Activated CD4-positive, alpha-beta T cell treated with anti-CD3 and anti-CD28 coated beads for 36 hours (primary cell): ENCODE measurements at regions not wholly inside any gene's neighbourhood (a gene's known extent, or its start where the extent isn't known, plus 50 kb on each side); places are given as distances from the start of the nearest gene placed in this dataset.

Experiments
- ATAC-seq: fragments of 200-7000 bp; cut with Tn5 transposase; one replicate; pipeline ENCODE4 v1.10.0; 2021; ENCODE audit warnings: mild to moderate bottlenecking, moderate library complexity
- CTCF ChIA-PET: fragments of 350-600 bp; sonication (Branson Sonifier 250); formaldehyde crosslinking; loops from one replicate; lab custom pipeline; 2021; ENCODE audit warnings: antibody characterized with exemption; lab: Charles Lee
- POLR2A ChIA-PET: fragments of 350-600 bp; sonication (Branson Sonifier 250); formaldehyde crosslinking; loops from one replicate; lab custom pipeline; 2021; ENCODE audit warnings: antibody characterized with exemption, inconsistent platforms; lab: Charles Lee
- DNase-seq: peaks from one replicate; pipeline ENCODE4 v3.0.0-alpha.2; 2020
- H3K27ac Mint-ChIP-seq: one replicate; pipeline ENCODE4 v1.8.0; 2021; ENCODE audit warnings: mixed read lengths
- H3K27me3 Mint-ChIP-seq: one replicate; pipeline ENCODE4 v1.8.0; 2021; ENCODE audit warnings: mixed read lengths
- H3K36me3 Mint-ChIP-seq: one replicate; pipeline ENCODE4 v1.8.0; 2021; ENCODE audit warnings: low read depth, mixed read lengths
- H3K4me1 Mint-ChIP-seq: one replicate; pipeline ENCODE4 v1.8.0; 2021; ENCODE audit warnings: mixed read lengths
- H3K4me3 Mint-ChIP-seq: one replicate; pipeline ENCODE4 v1.8.0; 2021; ENCODE audit warnings: mild to moderate bottlenecking, moderate library complexity, mixed read lengths
- H3K9me3 Mint-ChIP-seq: one replicate; pipeline ENCODE4 v1.8.0; 2021; ENCODE audit warnings: low read depth, mixed read lengths
- intact Hi-C, 2 experiments: fragments of 100-400 bp; cut with DNase I in 1 of 2; cut with micrococcal nuclease in 1 of 2; formaldehyde crosslinking; loops; one replicate each; pipeline versions ENCODE4 v1.14.2 to v1.15.1; 2022 to 2024; cut with DNase I, micrococcal nuclease

- DNase-seq: no peak
- peaks cover 2% of the 10 kb centered on the region for H3K4me1 Mint-ChIP-seq
- H3K4me3 Mint-ChIP-seq: no peak overlapping the region
- H3K27me3 Mint-ChIP-seq: no peaks in the 10 kb centered on the region
- intact Hi-C loops: no loop called here
- no peaks in the 10 kb centered on the region for H3K9me3 Mint-ChIP-seq
- POLR2A ChIA-PET: no interaction called here
- ATAC-seq: no peak
- CTCF ChIA-PET: no interaction called here
- no peaks in the 10 kb centered on the region for H3K36me3 Mint-ChIP-seq
- no peak overlapping the region for H3K27ac Mint-ChIP-seq
These were observed 124.3 kb upstream of the KLF6 start for GRCh38 chr10:3909339-3909738.

- Mint-ChIP-seq H3K4me1 (peaks cover 5% of the 10 kb centered on the region), H3K9me3 (no peaks in the 10 kb centered on the region), H3K27ac (no peak overlapping the region), H3K36me3 (no peaks in the 10 kb centered on the region), H3K4me3 (no peak overlapping the region), H3K27me3 (no peaks in the 10 kb centered on the region)
- CTCF ChIA-PET: no interaction called here
- intact Hi-C loops: no loop called here
- DNase-seq (no peak), ATAC-seq (no peak)
- POLR2A ChIA-PET: no interaction called here
These were observed 123.2 kb upstream of the KLF6 start for GRCh38 chr10:3908183-3908582.

GRCh38 chr10:3907514-3907913 is 122.5 kb upstream of the KLF6 start:
- POLR2A ChIA-PET: no interaction called here
- intact Hi-C loops: no loop called here

DNA sequence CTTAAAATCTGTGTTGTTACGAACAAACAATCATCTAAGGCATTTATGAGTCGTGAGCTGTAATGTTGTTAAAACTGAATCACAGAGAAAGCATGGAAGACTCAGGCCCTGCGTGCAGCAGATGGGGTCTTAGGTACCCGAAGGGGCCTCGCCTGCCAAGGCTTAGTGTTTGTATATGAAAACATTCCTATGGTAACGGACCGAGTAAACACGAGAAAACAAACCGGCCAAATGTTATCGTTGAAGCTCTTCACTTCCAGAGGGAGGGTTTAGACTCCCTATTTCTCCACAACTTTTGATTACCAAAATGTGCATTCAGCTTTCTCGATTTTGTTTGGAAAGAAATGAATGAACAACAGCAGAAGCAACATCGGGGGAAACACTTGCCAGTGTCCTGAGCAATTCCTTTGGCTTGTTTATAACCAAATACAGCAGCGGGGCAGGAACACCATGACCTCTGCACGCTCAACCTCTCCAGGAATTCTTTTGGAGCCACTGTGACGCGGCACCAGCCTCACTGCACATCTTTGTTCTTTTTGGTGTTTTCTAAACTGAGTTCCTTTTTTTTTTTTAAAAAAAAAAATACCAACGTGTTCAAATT is 121.6 kb upstream of the KLF6 start:
- ChIA-PET POLR2A (no interaction called here), CTCF (interaction anchor here (0.5 to 0.6 kb wide), 3 partner anchors 14 to 1640 kb away, joined by 3 to 4 read pairs (median 3); no protein-coding TSS in a partner anchor)
- no peak for ATAC-seq

More at GRCh38 chr10:3907514-3907913, 122.5 kb upstream of the KLF6 start:
- Mint-ChIP-seq H3K4me1 (peaks cover 12% of the 10 kb centered on the region), H3K36me3 (no peaks in the 10 kb centered on the region), H3K27ac (no peak overlapping the region), H3K27me3 (no peaks in the 10 kb centered on the region), H3K4me3 (no peak overlapping the region), H3K9me3 (no peaks in the 10 kb centered on the region)
- DNase-seq (no peak), ATAC-seq (no peak)
- CTCF ChIA-PET: interaction anchor here (0.6 kb wide), 2 partner anchors 13 to 97 kb away, joined by 3 read pairs; no protein-coding TSS in a partner anchor

GRCh38 chr10:3904419-3904960 is 119.5 kb upstream of the KLF6 start:
- ChIA-PET CTCF (no interaction called here), POLR2A (no interaction called here)
- no peaks in the 10 kb centered on the region for H3K9me3 Mint-ChIP-seq
- H3K27me3 Mint-ChIP-seq: no peaks in the 10 kb centered on the region
- no peak overlapping the region for H3K4me3 Mint-ChIP-seq
- no peak for ATAC-seq
- H3K36me3 Mint-ChIP-seq: no peaks in the 10 kb centered on the region
- peak overlapping the region; percentile 52 for H3K27ac Mint-ChIP-seq
- DNase-seq: no peak
- H3K4me1 Mint-ChIP-seq: peaks cover 25% of the 10 kb centered on the region
- intact Hi-C loops: loop anchor here in 1 of 2 experiments (5.0 kb wide), 1 partner anchor 38 kb away; no protein-coding TSS in a partner anchor

More for the DNA sequence above, 121.6 kb upstream of the KLF6 start:
- DNase-seq: no peak
- Mint-ChIP-seq H3K9me3 (no peaks in the 10 kb centered on the region), H3K4me1 (peaks cover 21% of the 10 kb centered on the region), H3K27ac (peak overlapping the region; percentile 25), H3K4me3 (no peak overlapping the region), H3K27me3 (no peaks in the 10 kb centered on the region), H3K36me3 (no peaks in the 10 kb centered on the region)
- intact Hi-C loops: no loop called here

- Mint-ChIP-seq H3K4me3 (no peak overlapping the region), H3K9me3 (no peaks in the 10 kb centered on the region), H3K4me1 (peaks cover 25% of the 10 kb centered on the region), H3K36me3 (no peaks in the 10 kb centered on the region), H3K27me3 (no peaks in the 10 kb centered on the region), H3K27ac (peak overlapping the region; percentile 76)
- ATAC-seq (peak; percentile 42), DNase-seq (no peak)
- CTCF ChIA-PET: no interaction called here
- intact Hi-C loops: loop anchor here in 1 of 2 experiments (5.0 kb wide), 1 partner anchor 39 kb away; no protein-coding TSS in a partner anchor
- POLR2A ChIA-PET: interaction anchor here (0.7 to 1.0 kb wide), 2 partner anchors 11 to 117 kb away, joined by 3 to 4 read pairs; no protein-coding TSS in a partner anchor
These were observed 117.9 kb upstream of the KLF6 start for GRCh38 chr10:3902809-3903410.

GRCh38 chr10:3902054-3902808 is 117.2 kb upstream of the KLF6 start:
- ATAC-seq (peak; percentile 48), DNase-seq (peak; percentile 55)
- ChIA-PET CTCF (interaction anchor here (0.6 kb wide), 1 partner anchor 32 kb away, joined by 3 read pairs; no protein-coding TSS in a partner anchor), POLR2A (interaction anchor here (0.7 to 1.0 kb wide), 2 partner anchors 12 to 117 kb away, joined by 3 to 4 read pairs; no protein-coding TSS in a partner anchor)
- no peaks in the 10 kb centered on the region for H3K9me3 Mint-ChIP-seq
- peak overlapping the region; percentile 78 for H3K27ac Mint-ChIP-seq
- H3K36me3 Mint-ChIP-seq: no peaks in the 10 kb centered on the region
- no peak overlapping the region for H3K4me3 Mint-ChIP-seq
- no peaks in the 10 kb centered on the region for H3K27me3 Mint-ChIP-seq
- intact Hi-C loops: loop anchor here in 1 of 2 experiments (5.0 kb wide), 1 partner anchor 40 kb away; no protein-coding TSS in a partner anchor
- peaks cover 25% of the 10 kb centered on the region for H3K4me1 Mint-ChIP-seq

GRCh38 chr10:3901370-3901769 is 116.4 kb upstream of the KLF6 start:
- peak overlapping the region; percentile 78 for H3K27ac Mint-ChIP-seq
- no peaks in the 10 kb centered on the region for H3K9me3 Mint-ChIP-seq
- peak; percentile 27 for ATAC-seq
- H3K36me3 Mint-ChIP-seq: no peaks in the 10 kb centered on the region
- no peak overlapping the region for H3K4me3 Mint-ChIP-seq
- intact Hi-C loops: loop anchor here in 1 of 2 experiments (2.0 to 5.0 kb wide), 2 partner anchors 27 to 41 kb away; no protein-coding TSS in a partner anchor
- DNase-seq: peak; percentile 33
- POLR2A ChIA-PET: no interaction called here
- CTCF ChIA-PET: interaction anchor here (0.6 kb wide), 1 partner anchor 31 kb away, joined by 3 read pairs; no protein-coding TSS in a partner anchor
- H3K4me1 Mint-ChIP-seq: peaks cover 26% of the 10 kb centered on the region
- no peaks in the 10 kb centered on the region for H3K27me3 Mint-ChIP-seq

DNA sequence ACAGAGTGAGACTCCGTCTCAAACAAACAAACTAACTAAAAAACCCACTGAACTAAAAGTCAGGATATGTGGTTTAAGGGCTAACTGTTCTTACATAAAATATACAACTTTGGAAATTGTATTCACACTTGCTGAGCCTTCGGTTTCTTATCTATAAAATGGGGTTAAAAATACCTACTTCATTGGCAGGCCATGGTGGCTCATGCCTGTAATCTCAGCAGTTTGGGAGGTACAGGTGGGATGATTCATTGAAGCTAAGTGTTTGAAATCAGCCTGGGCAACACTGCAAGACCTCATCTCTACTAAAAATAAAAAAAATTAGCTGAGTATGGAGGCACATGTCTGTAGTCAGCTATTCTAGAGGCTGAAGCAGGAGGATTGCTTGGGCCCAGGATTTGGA is 115.4 kb upstream of the KLF6 start:
- CTCF ChIA-PET: interaction anchor here (0.7 kb wide), 1 partner anchor 101 kb away, joined by 4 read pairs; no protein-coding TSS in a partner anchor
- Mint-ChIP-seq H3K4me3 (no peak overlapping the region), H3K36me3 (no peaks in the 10 kb centered on the region), H3K27me3 (no peaks in the 10 kb centered on the region), H3K27ac (no peak overlapping the region), H3K9me3 (no peaks in the 10 kb centered on the region), H3K4me1 (peaks cover 26% of the 10 kb centered on the region)
- peak; percentile 36 for ATAC-seq
- DNase-seq: no peak
- intact Hi-C loops: loop anchor here in 1 of 2 experiments (2.0 to 5.0 kb wide), 2 partner anchors 26 to 42 kb away; no protein-coding TSS in a partner anchor
- POLR2A ChIA-PET: no interaction called here

DNA sequence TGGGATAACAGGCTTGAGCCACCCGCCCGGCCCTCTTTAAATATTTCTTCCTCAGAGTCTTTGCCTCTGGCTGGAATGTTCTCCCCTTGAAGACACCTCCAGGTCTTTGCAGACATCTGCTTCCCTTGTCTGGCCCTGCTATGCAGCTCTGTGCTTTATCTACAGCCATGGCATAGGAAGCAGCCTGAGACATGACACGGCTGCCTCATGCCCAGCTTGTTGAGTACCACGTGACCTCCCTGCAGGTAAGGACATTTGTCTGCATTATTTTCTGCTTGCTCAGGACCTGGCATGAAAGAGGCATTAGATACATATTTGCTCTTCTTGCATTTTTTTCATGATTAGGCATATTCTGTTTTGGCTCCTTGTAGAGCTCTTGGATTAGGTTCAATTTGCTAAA is 113.8 kb upstream of the KLF6 start:
- no peak overlapping the region for H3K4me3 Mint-ChIP-seq
- no peaks in the 10 kb centered on the region for H3K9me3 Mint-ChIP-seq
- no peaks in the 10 kb centered on the region for H3K27me3 Mint-ChIP-seq
- ChIA-PET POLR2A (no interaction called here), CTCF (interaction anchor here (0.6 kb wide), 2 partner anchors 19 to 155 kb away, joined by 3 to 4 read pairs; no protein-coding TSS in a partner anchor)
- DNase-seq: no peak
- intact Hi-C loops: no loop called here
- peaks cover 34% of the 10 kb centered on the region for H3K4me1 Mint-ChIP-seq
- no peak overlapping the region for H3K27ac Mint-ChIP-seq
- ATAC-seq: no peak
- no peaks in the 10 kb centered on the region for H3K36me3 Mint-ChIP-seq

- H3K27me3 Mint-ChIP-seq: no peaks in the 10 kb centered on the region
- no peak overlapping the region for H3K27ac Mint-ChIP-seq
- DNase-seq: no peak
- no peak for ATAC-seq
- no peaks in the 10 kb centered on the region for H3K9me3 Mint-ChIP-seq
- H3K4me3 Mint-ChIP-seq: no peak overlapping the region
- peaks cover 36% of the 10 kb centered on the region for H3K4me1 Mint-ChIP-seq
- intact Hi-C loops: no loop called here
- CTCF ChIA-PET: no interaction called here
- POLR2A ChIA-PET: interaction anchor here (0.7 kb wide), 1 partner anchor 170 kb away, joined by 9 read pairs; no protein-coding TSS in a partner anchor
- no peaks in the 10 kb centered on the region for H3K36me3 Mint-ChIP-seq
These were observed 112.1 kb upstream of the KLF6 start for GRCh38 chr10:3897156-3897555.
